ENCODE measurements at regions not wholly inside any gene's neighbourhood (a gene's known extent, or its start where the extent isn't known, plus 50 kb on each side); places are given as distances from the start of the nearest gene placed in this dataset.

GRCh38 chr10:3225561-3225960 lies 53.0 kb upstream of the PITRM1 start:
- Histone ChIP-seq H2BK15ac (replicated peaks; ENCODE audit: low read depth) (no peak overlapping the region), H4K8ac (ENCODE audit: low read depth, low read length) (no peak overlapping the region), H2BK5ac (ENCODE audit: low read length) (no peak overlapping the region), H2BK120ac (ENCODE audit: low read depth, low read length) (no peak overlapping the region), H3K4me1 (ENCODE audit: control insufficient read depth, low read depth, low read length) (no peaks in the 10 kb centered on the region), H3K18ac (ENCODE audit: low read length) (no peak overlapping the region), H3K36me3 (ENCODE audit: control insufficient read depth, insufficient read depth, low read length) (no peaks in the 10 kb centered on the region), H3K23ac (ENCODE audit: low read length) (no peak overlapping the region), H3K9ac (ENCODE audit: low read length) (no peak overlapping the region), H3K79me2 (ENCODE audit: control insufficient read depth, insufficient read depth, low read length) (no peaks in the 10 kb centered on the region), H3K4me3 (ENCODE audit: low read length) (no peak overlapping the region), H3K27me3 (ENCODE audit: insufficient read depth, low read length, poor library complexity) (no peaks in the 10 kb centered on the region), H3K4me2 (ENCODE audit: low read length) (no peak overlapping the region), H4K5ac (ENCODE audit: low read length) (no peak overlapping the region), H3K56ac (ENCODE audit: low read length) (no peak overlapping the region), H3K27ac (ENCODE audit: low read depth, low read length) (no peak overlapping the region), H3K4ac (ENCODE audit: low read depth, low read length) (no peak overlapping the region), H3K79me1 (ENCODE audit: low read length) (no peaks in the 10 kb centered on the region), H2AK5ac (ENCODE audit: low read length) (no peak overlapping the region)
- DNase-seq = no peak
- WGBS (ENCODE audit: extremely low coverage, insufficient coverage, low lambda C conversion rate) = no CpG with 5 or more reads among the region's 3 CpGs

GRCh38 chr10:3224241-3224640 lies 51.7 kb upstream of the PITRM1 start:
- H3K23ac ChIP-seq (ENCODE audit: low read length) = no peak overlapping the region
- no peak overlapping the region for H3K18ac ChIP-seq (ENCODE audit: low read length)
- H2BK120ac ChIP-seq (ENCODE audit: low read depth, low read length) = no peak overlapping the region
- H3K27me3 ChIP-seq (ENCODE audit: insufficient read depth, low read length, poor library complexity) = no peaks in the 10 kb centered on the region
- no peak overlapping the region for H3K27ac ChIP-seq (ENCODE audit: low read depth, low read length)
- no peaks in the 10 kb centered on the region for H3K79me1 ChIP-seq (ENCODE audit: low read length)
- no peak overlapping the region for H3K56ac ChIP-seq (ENCODE audit: low read length)
- no peaks in the 10 kb centered on the region for H3K79me2 ChIP-seq (ENCODE audit: control insufficient read depth, insufficient read depth, low read length)
- no peak overlapping the region for H4K8ac ChIP-seq (ENCODE audit: low read depth, low read length)
- WGBS (ENCODE audit: extremely low coverage, insufficient coverage, low lambda C conversion rate) = 100% methylated on average over 2 of the region's 3 CpGs
- no peak overlapping the region for H2AK5ac ChIP-seq (ENCODE audit: low read length)
- H3K4me2 ChIP-seq (ENCODE audit: low read length) = no peak overlapping the region
- no peak for DNase-seq
- no peaks in the 10 kb centered on the region for H3K4me1 ChIP-seq (ENCODE audit: control insufficient read depth, low read depth, low read length)
- H4K5ac ChIP-seq (ENCODE audit: low read length) = no peak overlapping the region
- H2BK5ac ChIP-seq (ENCODE audit: low read length) = no peak overlapping the region
- no peaks in the 10 kb centered on the region for H3K36me3 ChIP-seq (ENCODE audit: control insufficient read depth, insufficient read depth, low read length)
- no peak overlapping the region for H2BK15ac ChIP-seq (replicated peaks; ENCODE audit: low read depth)
- no peak overlapping the region for H3K4me3 ChIP-seq (ENCODE audit: low read length)
- no peak overlapping the region for H3K9ac ChIP-seq (ENCODE audit: low read length)
- no peak overlapping the region for H3K4ac ChIP-seq (ENCODE audit: low read depth, low read length)

DNA sequence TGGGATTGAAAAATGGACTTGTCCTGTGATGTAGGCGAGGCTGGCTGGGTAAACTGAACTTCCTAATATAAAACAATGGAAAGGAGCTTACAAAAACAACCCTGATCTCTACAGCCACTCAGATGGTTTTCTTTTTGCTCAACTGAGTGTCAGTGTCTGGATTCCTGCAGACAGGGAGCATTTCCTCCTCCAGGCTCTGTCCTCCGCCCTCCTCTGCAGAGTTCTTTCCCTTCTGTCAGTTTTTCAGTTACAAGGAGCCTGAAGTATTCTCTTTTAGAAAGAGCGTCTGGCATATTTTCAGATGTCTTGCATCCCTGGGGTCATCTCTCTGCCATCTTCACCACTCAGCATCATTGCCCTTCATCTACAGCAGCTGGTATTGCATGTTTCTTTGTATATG lies 50.0 kb upstream of the PITRM1 start:
- H2BK5ac ChIP-seq (ENCODE audit: low read length) = no peak overlapping the region
- H3K9ac ChIP-seq (ENCODE audit: low read length) = no peak overlapping the region
- no CpG with 5 or more reads among the region's 3 CpGs for WGBS (ENCODE audit: extremely low coverage, insufficient coverage, low lambda C conversion rate)
- no peaks in the 10 kb centered on the region for H3K79me1 ChIP-seq (ENCODE audit: low read length)
- H2BK120ac ChIP-seq (ENCODE audit: low read depth, low read length) = no peak overlapping the region
- no peak overlapping the region for H3K23ac ChIP-seq (ENCODE audit: low read length)
- H3K56ac ChIP-seq (ENCODE audit: low read length) = no peak overlapping the region
- H3K79me2 ChIP-seq (ENCODE audit: control insufficient read depth, insufficient read depth, low read length) = no peaks in the 10 kb centered on the region
- no peak overlapping the region for H2AK5ac ChIP-seq (ENCODE audit: low read length)
- no peaks in the 10 kb centered on the region for H3K36me3 ChIP-seq (ENCODE audit: control insufficient read depth, insufficient read depth, low read length)
- no peak overlapping the region for H4K5ac ChIP-seq (ENCODE audit: low read length)
- H3K4me1 ChIP-seq (ENCODE audit: control insufficient read depth, low read depth, low read length) = no peaks in the 10 kb centered on the region
- no peak overlapping the region for H3K18ac ChIP-seq (ENCODE audit: low read length)
- H3K27ac ChIP-seq (ENCODE audit: low read depth, low read length) = no peak overlapping the region
- H3K27me3 ChIP-seq (ENCODE audit: insufficient read depth, low read length, poor library complexity) = no peaks in the 10 kb centered on the region
- no peak for DNase-seq
- no peak overlapping the region for H3K4me2 ChIP-seq (ENCODE audit: low read length)
- H2BK15ac ChIP-seq (replicated peaks; ENCODE audit: low read depth) = no peak overlapping the region
- H3K4me3 ChIP-seq (ENCODE audit: low read length) = no peak overlapping the region
- H4K8ac ChIP-seq (ENCODE audit: low read depth, low read length) = no peak overlapping the region
- no peak overlapping the region for H3K4ac ChIP-seq (ENCODE audit: low read depth, low read length)

Data from mesendoderm (in vitro differentiated cells).